Brain pericyte (primary cell): ENCODE measurements at regions not wholly inside any gene's neighbourhood (a gene's known extent, or its start where the extent isn't known, plus 50 kb on each side); places are given as distances from the start of the nearest gene placed in this dataset.

Experiments
- DNase-seq: peaks from one replicate; pipeline ENCODE4 v3.0.0-alpha.2; 2012; ENCODE audit warnings: low read depth, low spot score

DNA sequence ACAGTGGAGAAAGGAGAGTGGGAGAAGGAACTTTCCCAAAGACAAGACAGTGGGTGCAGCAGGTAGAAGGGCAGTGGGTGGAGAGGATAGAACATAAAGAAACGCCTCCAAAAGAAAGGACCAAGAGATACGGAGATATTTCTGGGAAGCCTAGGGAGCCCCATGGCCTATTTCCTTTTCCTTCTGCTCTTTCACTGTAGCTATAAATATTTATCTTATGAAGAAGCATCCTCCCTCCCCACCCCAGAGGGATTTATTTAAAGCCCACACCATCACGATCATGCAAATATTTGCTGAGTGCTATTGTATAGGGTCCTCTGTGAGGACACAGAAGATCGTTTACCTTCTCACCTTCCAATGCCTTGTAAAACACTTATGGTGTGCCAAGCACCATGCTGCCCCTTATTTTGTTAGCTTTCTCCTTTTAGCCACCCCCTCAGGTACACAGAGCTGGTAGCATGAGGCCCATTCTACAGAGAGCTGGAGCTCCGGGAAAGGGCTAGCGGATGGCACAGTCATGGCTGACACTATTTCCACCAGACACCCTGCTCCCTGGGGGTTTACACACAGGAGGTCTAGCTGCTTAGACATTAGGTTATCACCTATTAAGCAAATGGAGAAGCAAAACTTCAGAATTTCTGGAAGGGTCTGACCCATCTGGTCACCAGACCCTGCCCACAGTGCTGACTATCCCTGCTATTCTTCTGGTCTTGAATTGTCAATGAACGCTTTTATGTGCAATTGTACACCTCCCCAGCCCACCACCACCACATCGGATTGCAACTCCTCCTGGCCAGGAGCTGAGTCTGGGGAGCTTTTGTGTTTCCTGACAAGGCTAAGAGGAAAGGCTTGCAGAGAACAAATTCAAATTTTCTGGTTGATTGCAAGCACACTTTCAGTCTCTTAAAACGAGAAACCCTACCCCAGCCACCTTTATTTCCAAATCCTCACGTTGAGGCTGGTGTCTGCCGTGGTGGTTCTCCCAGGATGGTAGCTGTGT is 91.8 kb upstream of the KLF7 start:
- DNase-seq, result no peak

DNA sequence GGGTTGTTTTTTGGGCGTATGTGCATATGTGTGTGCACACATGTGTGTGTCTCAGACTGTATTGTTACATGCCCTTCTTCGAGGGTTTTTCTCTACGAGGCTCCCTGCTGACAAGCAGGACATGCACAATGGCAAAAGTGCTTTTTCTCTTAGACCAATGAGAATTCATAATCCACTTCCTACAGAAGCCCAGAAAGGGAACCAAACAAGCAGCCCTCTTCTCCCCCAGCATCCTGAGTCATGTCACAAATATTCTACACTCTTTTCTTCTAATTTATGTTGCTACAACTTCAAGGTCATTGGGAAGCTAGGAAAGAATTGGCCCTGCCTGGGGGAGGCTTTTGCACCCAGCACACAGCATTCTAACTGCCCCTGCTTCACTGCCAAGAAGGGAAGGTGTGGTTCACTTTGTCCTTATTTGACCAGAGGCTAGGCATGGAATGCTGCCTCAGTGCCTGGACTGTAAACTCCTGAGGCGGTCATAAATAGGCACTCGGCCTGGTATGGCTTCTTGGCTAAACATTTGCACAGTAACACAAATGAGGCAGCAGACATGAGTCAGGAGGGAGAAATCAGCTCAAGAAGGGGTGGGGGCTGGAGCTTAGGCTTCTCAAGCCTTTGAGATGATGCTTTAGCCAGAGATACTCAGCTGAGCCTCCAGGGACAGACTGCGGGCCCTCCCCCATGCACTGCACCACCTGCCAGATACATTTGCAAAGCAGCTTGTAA is 92.7 kb upstream of the KLF7 start:
- DNase-seq, result peak; percentile 61

DNA sequence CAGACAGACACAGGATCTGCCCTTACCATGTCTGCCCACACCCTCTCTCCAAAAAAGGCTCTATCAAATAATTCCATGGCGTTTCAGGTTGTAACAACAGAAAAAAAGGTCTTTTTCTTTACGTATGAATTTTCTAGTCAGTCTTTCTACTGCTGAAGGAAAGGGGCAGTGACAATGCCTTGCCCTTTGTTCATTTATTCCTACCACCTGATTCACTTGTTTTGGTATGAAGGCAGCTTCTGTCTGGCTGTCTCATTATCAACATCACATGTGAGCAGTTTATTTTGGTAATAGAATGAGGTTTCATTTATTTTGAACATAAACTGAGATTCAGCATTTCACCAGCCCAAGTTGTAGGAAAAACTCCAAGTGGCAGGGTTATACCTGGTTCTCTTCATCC is 94.3 kb upstream of the KLF7 start:
- DNase-seq, result no peak

DNA sequence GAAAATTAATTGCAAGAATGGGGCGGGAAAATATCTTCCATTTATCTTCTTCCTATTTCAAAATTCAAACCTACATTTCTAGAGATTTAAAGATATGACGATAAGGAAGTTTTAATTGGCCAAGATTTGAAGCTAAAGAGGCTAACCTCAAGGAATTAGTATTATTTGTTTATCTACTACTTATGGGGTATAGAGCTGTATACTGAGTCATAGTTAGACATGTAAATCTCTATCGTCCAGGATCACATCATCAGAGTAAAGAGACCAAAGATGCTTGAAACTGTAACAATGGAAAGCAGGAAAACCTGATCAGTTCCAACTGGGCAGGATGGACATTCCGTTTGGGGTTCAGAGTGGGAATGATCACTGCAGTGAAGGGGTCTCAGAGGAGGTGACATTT is 95.2 kb upstream of the KLF7 start:
- no peak for DNase-seq

DNA sequence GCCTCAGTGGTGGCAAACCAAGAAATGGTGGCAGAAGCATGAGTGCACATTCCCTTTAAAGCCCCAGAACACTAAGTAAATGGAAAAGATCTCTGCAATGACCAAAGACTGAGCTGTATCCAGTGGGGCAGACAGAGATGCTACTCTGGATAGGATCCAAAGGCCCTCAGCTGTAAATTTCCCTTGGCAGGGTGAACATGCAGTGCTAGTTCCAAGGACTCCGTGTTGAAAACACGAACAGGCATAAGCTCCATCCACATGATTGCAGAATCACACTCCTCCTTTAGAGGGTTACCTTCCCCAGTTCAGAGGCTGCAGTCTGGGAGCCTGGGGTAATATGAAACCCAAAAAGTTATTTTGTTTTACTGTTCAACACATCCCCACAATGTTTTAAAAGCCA is 98.6 kb upstream of the KLF7 start:
- no peak for DNase-seq

DNA sequence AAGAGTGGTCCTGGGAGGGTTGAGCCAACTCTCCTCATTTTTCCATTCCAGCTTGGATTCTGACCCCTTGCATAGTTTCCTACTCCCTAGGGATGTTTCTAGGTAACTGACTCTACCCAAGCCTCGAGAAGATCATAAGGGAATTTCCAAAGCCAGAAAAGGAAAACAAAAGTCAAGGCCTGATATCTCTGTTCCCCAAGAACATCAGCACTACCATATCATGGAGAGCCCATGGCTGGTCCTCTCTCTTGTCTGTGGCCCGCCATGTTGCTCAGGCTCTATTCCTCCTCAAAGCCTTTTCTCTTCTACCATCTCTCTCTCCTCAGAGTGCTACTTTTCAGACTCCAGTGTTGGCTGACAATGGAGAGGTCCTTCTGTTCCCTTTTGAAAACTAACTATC is 99.6 kb upstream of the KLF7 start:
- no peak for DNase-seq

DNA sequence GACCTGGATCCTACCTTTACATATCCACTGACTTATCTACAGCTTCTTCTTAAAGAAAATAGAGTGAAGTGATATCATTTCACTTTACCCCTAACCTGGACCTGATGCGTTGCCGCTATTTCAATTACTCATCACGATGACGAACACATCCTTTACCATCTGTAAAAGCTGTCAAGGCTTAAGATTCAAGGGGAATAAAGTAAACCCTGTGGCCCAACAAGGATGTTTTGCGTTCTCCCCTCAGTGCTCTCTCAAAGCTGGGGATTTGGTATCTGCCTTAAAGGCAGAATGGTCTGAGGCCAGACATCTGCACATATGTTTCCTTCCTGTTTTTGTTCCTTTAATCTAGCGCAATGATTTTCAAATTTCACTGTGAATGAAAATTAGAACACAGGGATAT is 100.1 kb upstream of the KLF7 start:
- no peak for DNase-seq

DNA sequence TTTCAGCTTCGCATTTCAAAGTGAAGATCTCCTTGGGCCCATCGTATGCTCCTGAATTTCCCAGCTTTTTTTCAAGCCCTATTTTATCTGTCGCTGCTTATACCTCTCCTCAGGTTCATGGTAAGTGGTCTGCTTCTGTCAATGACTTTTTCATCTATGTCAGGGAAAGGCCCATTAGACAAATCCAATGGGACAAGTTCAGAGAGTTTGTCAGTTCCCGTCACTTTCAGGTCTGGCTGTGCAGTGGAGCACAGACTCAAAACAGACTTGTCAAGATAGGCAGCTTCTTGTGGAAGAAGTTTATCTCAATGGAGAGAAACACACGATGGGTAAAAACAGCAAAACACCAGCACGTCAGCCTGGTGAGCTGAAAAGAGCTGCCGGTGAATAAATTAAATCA is 100.9 kb upstream of the KLF7 start:
- DNase-seq, result no peak

DNA sequence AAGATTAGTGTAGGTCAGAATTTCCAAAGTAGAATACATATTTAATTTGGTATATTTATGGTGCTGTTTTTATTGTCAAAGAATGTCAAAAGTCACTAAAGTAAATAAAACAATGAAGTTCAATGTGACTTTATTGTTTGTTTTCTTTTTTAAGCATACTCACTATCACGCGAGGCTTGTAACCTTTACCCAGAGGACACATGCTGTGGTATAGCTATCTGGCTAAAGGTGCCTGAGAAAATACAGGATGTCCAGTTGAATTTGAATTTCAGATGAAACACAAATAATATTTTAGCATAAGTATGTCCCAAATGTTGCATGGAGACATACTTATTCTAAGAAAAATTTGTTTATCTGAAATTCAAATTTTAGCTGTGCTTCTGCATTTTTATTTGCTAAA is 103.3 kb upstream of the KLF7 start:
- DNase-seq, result no peak

DNA sequence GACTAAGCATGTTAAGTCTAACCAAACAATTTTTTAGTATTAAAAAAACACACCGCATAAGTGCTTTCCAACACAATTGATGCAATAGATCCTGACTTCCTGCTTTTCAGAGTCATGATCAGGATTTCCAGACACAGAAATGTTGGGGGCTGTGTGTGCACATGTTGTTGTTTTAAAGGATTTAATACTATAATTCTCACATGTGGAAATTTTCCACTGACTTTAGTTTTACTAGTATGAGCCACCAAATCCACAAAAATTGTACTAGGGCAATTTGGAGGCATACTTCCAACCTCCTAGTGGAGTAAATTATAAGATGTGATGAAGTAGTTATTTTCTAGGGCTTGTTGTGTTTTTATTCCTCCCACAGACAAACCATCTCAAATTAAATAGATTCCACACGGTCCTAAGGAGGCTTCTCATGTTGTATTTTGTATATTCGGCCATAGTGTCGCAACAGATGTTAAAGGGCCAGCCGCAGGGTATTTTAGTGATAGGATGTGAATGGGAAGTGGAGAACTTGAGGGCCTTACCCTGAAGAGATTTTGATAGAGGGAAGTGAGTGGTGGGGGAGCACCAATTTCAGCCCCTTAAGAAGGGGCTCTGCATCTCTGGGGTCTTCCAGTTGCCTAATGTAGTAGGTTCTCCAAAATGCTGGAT is 108.9 kb upstream of the KLF7 start:
- DNase-seq, result no peak

DNA sequence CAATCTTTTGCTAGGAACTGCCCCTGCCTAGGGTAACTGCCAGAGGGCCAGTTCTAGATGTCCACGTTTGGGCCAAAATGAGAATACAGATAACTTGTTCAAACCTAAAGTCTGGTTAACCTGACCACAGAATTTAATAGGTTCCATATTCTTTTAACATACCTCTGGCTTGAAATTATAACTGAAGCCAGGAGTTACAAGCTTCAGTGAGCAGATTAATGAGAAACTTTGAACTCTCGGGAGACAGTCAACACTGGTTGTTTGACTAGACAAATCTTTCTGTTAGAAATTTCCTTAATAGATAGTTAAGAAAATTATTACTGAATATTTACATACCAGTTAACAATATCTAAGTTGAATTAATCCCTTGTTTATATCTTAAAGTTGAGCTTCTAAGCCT is 110.0 kb upstream of the KLF7 start:
- no peak for DNase-seq

DNA sequence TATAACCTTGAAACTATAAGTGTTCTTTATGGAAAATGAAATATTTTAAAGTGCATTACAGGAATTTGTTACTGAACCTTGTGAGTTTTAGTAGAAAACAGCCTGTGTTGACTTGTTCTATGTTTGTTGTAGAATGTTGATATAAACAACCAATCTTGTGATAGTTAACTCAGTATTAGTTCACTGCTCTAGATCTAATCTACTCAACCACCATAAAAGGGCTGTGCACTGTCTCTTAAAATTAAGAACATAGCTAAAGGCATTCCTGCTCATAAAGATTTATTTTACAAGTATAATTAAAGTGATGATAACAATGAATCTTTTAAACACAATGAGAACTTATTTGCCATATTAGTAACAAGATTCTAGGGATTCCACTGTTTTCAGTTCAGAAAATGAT is 110.5 kb upstream of the KLF7 start:
- DNase-seq, result no peak

DNA sequence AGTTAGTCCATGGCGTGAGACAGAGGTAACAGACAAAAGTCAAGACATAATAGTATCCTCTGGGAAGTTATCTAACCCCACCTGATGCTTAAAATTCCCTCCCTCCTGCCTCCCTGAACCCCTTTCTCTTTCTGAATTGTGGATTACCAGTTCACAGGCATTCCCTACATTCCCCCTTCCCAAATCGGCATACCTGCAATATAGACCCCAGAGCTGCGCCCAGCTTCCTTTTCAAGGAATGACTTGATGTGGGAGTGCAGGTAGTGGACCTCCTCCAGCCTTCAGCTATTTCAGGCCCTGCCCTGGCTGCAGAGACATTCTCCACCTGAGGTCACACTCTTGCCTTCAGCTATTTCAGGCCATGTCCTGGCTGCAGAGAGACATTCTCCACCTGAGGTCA is 111.1 kb upstream of the KLF7 start:
- DNase-seq, result no peak

DNA sequence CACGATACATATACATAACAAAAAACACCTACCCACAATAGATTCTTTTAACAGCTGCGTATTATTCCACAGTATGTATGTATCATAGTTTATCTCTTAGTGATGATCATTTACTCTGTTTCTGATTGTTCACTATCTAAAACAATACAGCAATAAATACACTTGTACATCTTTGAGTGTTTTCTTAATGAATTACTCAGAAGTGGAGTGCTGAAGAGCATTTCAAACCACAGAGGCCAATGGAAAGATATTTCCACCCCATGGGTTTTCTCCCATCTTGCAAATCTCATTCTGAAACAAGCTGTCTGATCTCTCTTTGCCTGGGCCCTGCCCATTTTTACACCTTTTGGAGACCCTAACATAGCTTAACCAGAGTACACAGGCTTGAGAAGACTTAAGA is 113.8 kb upstream of the KLF7 start:
- DNase-seq, result no peak

DNA sequence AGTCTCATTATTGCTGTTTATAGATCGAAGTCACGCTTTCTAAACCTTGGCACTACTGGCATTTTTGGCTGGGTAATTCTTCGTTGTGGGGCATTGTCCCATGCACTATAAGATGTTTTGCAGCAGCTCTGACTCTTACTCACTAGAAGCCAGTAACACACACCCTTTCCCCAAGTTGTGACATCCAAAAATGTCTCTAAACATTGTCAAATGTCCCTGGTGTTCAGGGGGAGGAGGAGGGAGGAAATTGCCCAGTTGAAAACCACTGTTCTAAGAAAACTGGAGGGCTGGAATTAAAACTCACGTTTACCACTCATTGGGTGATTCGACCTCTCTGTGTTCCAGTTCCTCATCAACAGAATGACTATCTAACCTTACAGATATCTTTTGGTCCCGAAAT is 115.7 kb upstream of the KLF7 start:
- DNase-seq, result no peak

DNA sequence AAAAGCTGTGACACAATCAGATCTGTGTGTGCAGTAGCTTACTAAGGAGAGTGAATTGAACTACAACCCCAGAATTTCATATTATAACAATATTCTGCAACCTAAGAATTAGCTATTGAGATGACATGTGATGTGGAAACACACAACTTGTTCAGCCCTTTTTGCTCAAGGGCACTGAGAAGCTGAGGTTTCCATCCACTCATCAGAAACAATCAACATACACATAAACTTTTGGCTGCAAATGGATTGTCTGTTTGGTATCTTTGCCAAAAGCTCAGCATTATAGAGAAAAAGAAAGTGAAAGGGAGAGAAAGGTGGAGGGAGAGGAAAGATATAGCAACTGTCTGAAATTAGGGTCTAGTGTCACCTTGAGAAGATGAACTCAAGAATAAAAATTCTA is 117.2 kb upstream of the KLF7 start:
- no peak for DNase-seq

DNA sequence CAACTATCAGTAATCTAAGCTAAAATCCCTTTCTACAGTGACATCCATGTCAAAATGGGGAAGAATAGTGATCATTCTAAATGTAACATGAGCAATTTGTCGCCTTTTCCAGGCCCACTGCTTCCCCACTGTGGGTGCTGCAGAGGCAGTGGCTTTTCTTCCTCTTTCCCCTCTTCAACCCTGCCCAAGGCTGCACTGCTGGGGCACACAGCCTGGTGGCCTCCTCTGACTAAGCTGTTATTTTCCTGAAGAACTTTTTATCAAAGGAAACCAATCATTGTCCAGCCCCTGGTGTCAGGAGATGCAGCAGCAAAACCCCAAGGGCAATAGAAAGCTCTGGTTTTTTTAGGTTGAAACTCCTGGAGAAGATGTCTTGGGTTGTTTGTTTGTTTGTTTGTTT is 117.6 kb upstream of the KLF7 start:
- DNase-seq, result no peak

DNA sequence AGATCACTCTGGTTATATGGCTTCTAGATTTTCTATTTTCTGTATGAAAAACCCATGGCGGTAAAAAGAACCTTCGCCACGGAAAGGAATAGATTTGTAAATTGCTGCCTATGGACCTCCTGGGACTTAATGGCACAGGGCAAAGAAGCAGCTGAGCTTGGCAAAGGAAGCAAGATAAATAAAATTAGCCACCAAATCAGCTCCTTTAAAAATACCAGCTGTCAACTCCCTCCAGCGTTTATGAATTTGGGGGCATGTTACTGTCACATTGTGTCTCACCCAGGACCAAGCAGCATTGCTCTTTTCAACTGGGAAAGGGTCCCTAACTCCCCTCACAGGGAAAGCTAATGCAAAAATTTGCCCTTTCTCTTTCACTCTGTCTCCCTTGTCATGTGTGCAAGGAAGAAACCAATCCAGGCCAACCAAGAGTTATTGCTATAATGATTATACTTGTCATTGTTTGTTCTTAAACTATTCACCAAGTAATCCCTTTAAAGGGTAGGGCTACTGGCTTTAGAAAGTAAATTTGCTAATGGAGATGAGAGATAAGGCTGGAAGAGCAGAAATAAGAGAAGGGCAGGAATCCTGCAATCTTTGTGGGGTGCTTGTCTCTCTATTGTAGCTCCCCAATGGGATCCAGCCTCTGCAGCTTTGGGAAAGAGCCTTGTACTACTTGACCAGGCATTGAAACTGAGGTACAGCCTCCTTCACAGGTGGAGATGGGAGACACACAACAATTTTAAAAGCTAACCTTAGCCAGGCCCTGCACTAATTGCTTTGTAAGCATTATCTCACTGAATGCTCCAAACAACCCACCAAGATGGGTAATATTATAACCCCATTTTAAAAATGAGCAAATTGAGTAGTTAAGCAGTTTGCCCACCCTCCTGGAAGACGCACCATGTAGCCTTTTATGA is 119.1 kb upstream of the KLF7 start:
- DNase-seq, result no peak

DNA sequence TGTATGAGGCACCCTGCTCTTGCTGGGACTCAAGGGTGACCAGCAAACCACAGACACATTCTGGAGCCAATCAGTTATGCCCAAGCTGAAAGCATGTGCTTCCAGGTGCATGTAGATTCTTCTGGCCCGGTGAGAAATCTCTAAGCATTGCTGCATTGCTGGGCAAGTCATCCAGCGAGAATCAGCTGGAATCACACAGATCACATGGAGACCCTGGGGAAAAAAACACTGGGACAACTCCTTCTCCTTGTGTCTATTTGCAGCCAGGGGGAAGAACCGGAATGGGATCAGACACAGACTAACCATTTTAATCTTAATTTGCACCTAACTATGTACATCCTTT is 119.7 kb upstream of the KLF7 start:
- DNase-seq, result no peak

DNA sequence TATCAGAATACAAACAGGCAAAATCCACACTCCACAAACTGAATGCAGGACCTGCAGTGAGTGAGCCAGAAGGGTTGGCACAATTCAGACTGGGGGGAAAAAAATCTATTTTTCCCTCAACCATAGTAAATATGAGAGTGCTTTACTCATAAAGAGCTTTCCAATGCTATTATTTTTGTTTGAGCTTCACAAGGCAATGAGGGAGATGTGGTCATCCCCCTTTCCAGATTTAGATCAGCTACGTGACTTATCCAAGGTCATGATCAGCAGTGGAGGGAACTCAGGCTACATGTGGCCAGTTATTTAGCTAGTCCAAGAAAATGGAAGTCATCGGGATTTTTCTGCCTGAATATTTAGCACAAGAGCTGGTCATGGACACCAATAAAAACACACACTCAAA is 120.4 kb upstream of the KLF7 start:
- DNase-seq, result no peak

DNA sequence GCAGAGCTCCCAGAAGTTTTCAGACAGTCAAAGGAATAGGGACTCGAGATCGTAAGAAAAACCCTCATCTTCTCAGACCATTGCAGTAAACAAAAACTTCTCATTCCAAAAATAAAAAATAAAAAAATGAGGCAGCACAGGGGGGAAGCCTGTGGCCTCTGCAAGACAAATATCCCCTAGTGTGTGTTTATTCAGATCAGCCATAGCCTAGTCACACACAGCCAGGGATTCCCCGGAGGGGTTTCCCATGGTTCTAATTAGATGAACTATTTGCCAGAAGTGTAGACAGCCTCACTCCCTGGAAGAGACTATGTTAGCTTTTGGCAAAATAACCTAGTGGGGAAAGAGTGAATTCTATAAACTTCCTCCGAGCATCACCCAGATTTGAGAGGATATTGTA is 122.9 kb upstream of the KLF7 start:
- DNase-seq, result no peak
